CD4-positive, alpha-beta T cell treated with Interleukin-4 for 4 hours (primary cell): ENCODE measurements at regions not wholly inside any gene's neighbourhood (a gene's known extent, or its start where the extent isn't known, plus 50 kb on each side); places are given as distances from the start of the nearest gene placed in this dataset.
"Not testable (repeated sequence)": the region's sequence is repeated elsewhere in the genome, so short reads cannot be mapped to it uniquely, and the experiment has no call there.

Source experiments
- DNase-seq: peaks from one replicate; pipeline ENCODE4 v3.0.0-alpha.2; 2020

GRCh38 chr16:86874141-86874540 lies 295.8 kb downstream of the FOXL1 start:
- no peak for DNase-seq

GRCh38 chr16:86876499-86876898 lies 298.1 kb downstream of the FOXL1 start:
- no peak for DNase-seq

- DNase-seq: no peak
These were observed 298.8 kb downstream of the FOXL1 start for GRCh38 chr16:86877108-86877507.

GRCh38 chr16:86877835-86878234 lies 299.5 kb downstream of the FOXL1 start:
- no peak for DNase-seq

- DNase-seq: no peak
These were observed 300.1 kb downstream of the FOXL1 start for GRCh38 chr16:86878236-86879080.

- no peak for DNase-seq
These were observed 300.9 kb downstream of the FOXL1 start for GRCh38 chr16:86879268-86879667.

GRCh38 chr16:86880316-86881117 lies 302.2 kb downstream of the FOXL1 start:
- DNase-seq: no peak

GRCh38 chr16:86881118-86881510 lies 302.8 kb downstream of the FOXL1 start:
- DNase-seq: no peak

- DNase-seq: no peak
These were observed 303.5 kb downstream of the FOXL1 start for GRCh38 chr16:86881861-86882273.

GRCh38 chr16:86882586-86883280 lies 304.4 kb downstream of the FOXL1 start:
- DNase-seq: no peak

- DNase-seq: no peak
These were observed 305.4 kb downstream of the FOXL1 start for GRCh38 chr16:86883583-86884389.

GRCh38 chr16:86884390-86884650 lies 306.0 kb downstream of the FOXL1 start:
- no peak for DNase-seq

GRCh38 chr16:86885139-86885538 lies 306.8 kb downstream of the FOXL1 start:
- DNase-seq: no peak

GRCh38 chr16:86886651-86887050 lies 308.3 kb downstream of the FOXL1 start:
- no peak for DNase-seq

GRCh38 chr16:86887416-86887815 lies 309.1 kb downstream of the FOXL1 start:
- no peak for DNase-seq

GRCh38 chr16:86888231-86889053 lies 310.1 kb downstream of the FOXL1 start:
- no peak for DNase-seq

GRCh38 chr16:86889054-86889366 lies 310.7 kb downstream of the FOXL1 start:
- not testable (repeated sequence) for DNase-seq

GRCh38 chr16:86889974-86890373 lies 311.6 kb downstream of the FOXL1 start:
- no peak for DNase-seq

- no peak for DNase-seq
These were observed 312.8 kb downstream of the FOXL1 start for GRCh38 chr16:86891121-86891520.

- no peak for DNase-seq
These were observed 313.3 kb downstream of the FOXL1 start for GRCh38 chr16:86891631-86892030.

- no peak for DNase-seq
These were observed 314.2 kb downstream of the FOXL1 start for GRCh38 chr16:86892509-86892908.

- no peak for DNase-seq
These were observed 315.2 kb downstream of the FOXL1 start for GRCh38 chr16:86893506-86893905.
